AG04450 (cell line): ENCODE measurements at regions not wholly inside any gene's neighbourhood (a gene's known extent, or its start where the extent isn't known, plus 50 kb on each side); places are given as distances from the start of the nearest gene placed in this dataset.

Source experiments
- CTCF ChIA-PET: fragments of 300-600, 350-600 bp; formaldehyde crosslinking; extraction: SDS; loops from one replicate; lab custom pipeline; 2022; ENCODE audit warnings: antibody characterized with exemption, inconsistent platforms; lab: Charles Lee
- POLR2A ChIA-PET: fragments of 350-600 bp; formaldehyde crosslinking; extraction: SDS; loops from one replicate; lab custom pipeline; 2021; ENCODE audit warnings: antibody characterized with exemption, inconsistent platforms; lab: Yijun Ruan, JAX
- DNase-seq: peaks from one replicate; pipeline ENCODE4 v3.0.0-alpha.2; 2011; ENCODE audit warnings: low read depth, low spot score
- H3K27ac ChIP-seq: one replicate; pipeline ENCODE4 v1.5.1; 2012; ENCODE audit warnings: low read depth, low read length, control low read depth
- H3K27me3 ChIP-seq: one replicate; pipeline ENCODE4 v1.6.0; 2012; ENCODE audit warnings: low read length; ENCODE audit not compliant: control insufficient read depth, insufficient read depth
- H3K4me3 ChIP-seq: 2 replicates; pipeline ENCODE4 v1.5.1; 2011; ENCODE audit warnings: mild to moderate bottlenecking, low read depth, low read length, control low read depth
- H3K9me3 ChIP-seq: 2 replicates; pipeline ENCODE4 v1.5.1; 2012; ENCODE audit warnings: low read length; ENCODE audit not compliant: control insufficient read depth, insufficient read depth
- CTCF ChIP-seq: IDR thresholded peaks from 2 replicates; pipeline ENCODE4 v1.5.1; 2011; ENCODE audit warnings: low read depth, low read length, control low read depth, inconsistent platforms

DNA sequence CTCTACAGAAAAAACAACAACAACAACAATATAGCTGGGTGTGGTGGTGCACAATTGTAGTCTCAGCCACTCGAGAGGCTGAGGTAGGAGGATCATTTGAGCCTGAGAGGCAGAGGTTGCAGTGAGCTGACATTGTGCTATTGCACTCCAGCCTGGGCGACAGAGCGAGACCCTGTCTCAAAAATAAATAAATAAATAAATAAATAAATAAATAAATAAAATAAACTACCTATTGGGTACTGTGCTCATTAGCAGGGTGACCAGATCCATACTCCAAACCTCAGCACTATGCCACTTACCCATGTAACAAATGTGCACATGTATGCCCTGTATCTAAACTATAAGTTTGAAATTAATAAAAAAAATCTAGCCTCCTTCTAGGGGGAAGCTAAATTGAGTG is 369.4 kb upstream of the AJAP1 start:
- no peak for DNase-seq
- TF ChIP-seq CTCF: no peak
- Histone ChIP-seq H3K27ac (no peak overlapping the region), H3K27me3 (no peaks in the 10 kb centered on the region), H3K9me3 (peaks cover 24% of the 10 kb centered on the region), H3K4me3 (no peak overlapping the region)
- POLR2A ChIA-PET: no interaction called here
- CTCF ChIA-PET: no interaction called here

DNA sequence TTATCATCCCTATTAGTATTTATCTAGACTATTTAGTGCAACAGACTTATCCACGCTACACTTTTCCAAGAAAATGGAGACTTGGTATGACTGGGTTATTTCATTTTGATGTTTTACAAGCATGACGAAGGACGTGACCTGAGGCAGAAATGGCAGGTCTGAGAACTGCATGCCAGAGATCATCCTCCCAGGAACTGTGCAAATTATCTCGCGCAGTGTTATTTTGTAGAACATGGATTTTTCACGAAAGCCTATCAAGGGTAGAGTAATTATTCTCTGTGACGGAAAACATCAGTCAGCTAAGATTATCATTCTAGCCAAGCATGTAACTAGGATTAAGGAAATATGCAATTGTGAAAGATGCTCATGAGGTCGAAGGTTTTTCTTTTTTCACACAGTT is 361.5 kb upstream of the AJAP1 start:
- ChIA-PET CTCF (no interaction called here), POLR2A (no interaction called here)
- no peak for DNase-seq
- Histone ChIP-seq H3K27me3 (no peaks in the 10 kb centered on the region), H3K9me3 (peaks cover 43% of the 10 kb centered on the region), H3K27ac (no peak overlapping the region), H3K4me3 (no peak overlapping the region)
- TF ChIP-seq CTCF: no peak

DNA sequence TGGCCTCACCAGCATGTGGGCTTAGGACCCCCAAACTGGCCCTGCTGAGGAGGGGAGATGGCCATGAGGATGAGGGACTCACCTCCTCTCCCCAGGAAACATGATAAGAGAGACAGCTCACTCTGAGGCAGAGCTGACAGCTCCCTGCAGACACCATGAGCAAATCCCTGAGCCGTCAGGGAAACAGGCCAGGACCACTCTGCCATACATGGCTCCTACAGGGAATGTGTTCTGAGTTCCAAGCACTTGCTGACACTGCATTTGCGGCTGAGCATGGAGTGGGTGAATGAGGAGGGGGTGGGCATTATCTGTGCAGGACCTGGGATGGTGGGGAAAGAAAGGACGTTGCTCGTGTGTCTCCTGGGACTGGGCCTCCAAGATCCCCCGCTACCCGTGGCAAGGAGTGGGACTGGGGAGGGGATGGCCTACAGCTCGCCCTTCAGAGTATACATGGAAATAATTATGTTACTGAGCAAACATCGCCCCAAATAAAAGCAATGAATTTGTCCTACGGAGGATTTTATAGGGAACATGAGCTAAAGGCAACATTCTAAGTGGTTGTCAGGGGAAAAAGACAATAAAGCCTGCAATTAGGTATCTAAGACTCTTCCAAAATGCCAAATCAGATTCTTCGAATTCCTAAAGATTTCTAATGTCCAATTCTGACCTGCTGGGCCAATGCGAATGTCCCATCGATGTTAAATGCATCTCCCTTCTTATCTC is 355.9 kb upstream of the AJAP1 start:
- peaks cover 78% of the 10 kb centered on the region for H3K9me3 ChIP-seq
- ChIA-PET CTCF (no interaction called here), POLR2A (no interaction called here)
- H3K27me3 ChIP-seq: no peaks in the 10 kb centered on the region
- H3K27ac ChIP-seq: no peak overlapping the region
- DNase-seq: no peak
- no peak for TF ChIP-seq CTCF
- H3K4me3 ChIP-seq: no peak overlapping the region

DNA sequence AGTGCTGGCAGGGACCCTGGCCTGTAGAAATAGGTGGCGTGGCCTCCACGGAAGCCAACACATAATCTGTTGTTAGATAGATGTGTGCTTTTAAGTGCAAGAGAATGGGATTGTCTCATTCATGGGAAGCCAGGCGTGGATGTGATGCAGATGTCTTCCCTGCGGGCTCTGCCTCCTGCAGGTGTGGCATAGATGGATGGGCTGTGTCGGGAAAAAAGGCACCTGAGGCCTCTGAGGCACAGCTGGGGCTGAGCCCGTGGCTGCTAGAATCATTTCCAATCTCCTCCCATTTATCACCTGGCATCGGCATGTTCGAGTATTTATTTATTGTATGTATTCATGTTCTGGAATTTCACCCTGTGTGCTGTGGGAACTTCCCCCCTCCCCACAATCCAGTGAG is 353.4 kb upstream of the AJAP1 start:
- ChIA-PET POLR2A (no interaction called here), CTCF (no interaction called here)
- Histone ChIP-seq H3K27ac (no peak overlapping the region), H3K9me3 (peaks cover 83% of the 10 kb centered on the region), H3K4me3 (no peak overlapping the region), H3K27me3 (no peaks in the 10 kb centered on the region)
- TF ChIP-seq CTCF: no peak
- no peak for DNase-seq

DNA sequence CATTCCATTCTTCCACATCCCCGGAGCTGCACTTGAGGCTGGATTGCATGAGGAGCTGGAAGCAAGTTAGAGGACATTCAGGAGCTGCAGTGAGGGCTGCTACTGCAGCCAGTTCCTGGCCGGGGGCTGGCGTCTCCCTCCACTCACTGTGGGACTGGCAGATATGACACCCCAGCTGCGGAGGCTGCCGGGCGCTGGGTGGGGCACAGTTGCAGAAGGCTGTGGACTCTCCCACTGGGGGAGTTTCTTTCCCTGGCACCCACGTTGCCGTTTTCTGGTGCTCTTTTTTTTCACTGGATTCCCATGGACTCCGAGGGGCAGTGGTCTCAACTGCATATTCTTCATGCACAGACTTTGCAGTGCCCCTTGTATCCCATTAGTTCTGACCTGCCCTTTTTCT is 351.1 kb upstream of the AJAP1 start:
- no peak for DNase-seq
- POLR2A ChIA-PET: no interaction called here
- CTCF ChIA-PET: no interaction called here
- Histone ChIP-seq H3K27me3 (no peaks in the 10 kb centered on the region), H3K4me3 (no peak overlapping the region), H3K9me3 (peaks cover 92% of the 10 kb centered on the region), H3K27ac (no peak overlapping the region)
- TF ChIP-seq CTCF: no peak
